Panc1 (cell line): ENCODE measurements at regions not wholly inside any gene's neighbourhood (a gene's known extent, or its start where the extent isn't known, plus 50 kb on each side); places are given as distances from the start of the nearest gene placed in this dataset.

Source experiments
- TCF7L2 ChIP-seq: IDR thresholded peaks from 2 replicates; pipeline ENCODE4 v1.6.1; 2011; ENCODE audit warnings: mild to moderate bottlenecking, low read depth, low read length, inconsistent platforms
- TF ChIP-seq, protein P1 (sequence below): fragments of 450-650 bp; IDR thresholded peaks from 2 replicates; pipeline ENCODE4 v1.5.1; 2017; ENCODE audit warnings: mild to moderate bottlenecking

GRCh38 chr3:168511428-168512014 lies 415.8 kb upstream of the GOLIM4 start:
- TF ChIP-seq, protein P1, sequence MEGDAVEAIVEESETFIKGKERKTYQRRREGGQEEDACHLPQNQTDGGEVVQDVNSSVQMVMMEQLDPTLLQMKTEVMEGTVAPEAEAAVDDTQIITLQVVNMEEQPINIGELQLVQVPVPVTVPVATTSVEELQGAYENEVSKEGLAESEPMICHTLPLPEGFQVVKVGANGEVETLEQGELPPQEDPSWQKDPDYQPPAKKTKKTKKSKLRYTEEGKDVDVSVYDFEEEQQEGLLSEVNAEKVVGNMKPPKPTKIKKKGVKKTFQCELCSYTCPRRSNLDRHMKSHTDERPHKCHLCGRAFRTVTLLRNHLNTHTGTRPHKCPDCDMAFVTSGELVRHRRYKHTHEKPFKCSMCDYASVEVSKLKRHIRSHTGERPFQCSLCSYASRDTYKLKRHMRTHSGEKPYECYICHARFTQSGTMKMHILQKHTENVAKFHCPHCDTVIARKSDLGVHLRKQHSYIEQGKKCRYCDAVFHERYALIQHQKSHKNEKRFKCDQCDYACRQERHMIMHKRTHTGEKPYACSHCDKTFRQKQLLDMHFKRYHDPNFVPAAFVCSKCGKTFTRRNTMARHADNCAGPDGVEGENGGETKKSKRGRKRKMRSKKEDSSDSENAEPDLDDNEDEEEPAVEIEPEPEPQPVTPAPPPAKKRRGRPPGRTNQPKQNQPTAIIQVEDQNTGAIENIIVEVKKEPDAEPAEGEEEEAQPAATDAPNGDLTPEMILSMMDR: peak; percentile 44; the same call in 1 of the 2 replicates
- TF ChIP-seq TCF7L2: no peak
